Panc1 (cell line): ENCODE measurements at regions not wholly inside any gene's neighbourhood (a gene's known extent, or its start where the extent isn't known, plus 50 kb on each side); places are given as distances from the start of the nearest gene placed in this dataset.

Experiments used
- ATAC-seq: fragments of 200-7000 bp; cut with Tn5 transposase; 2 replicates; pipeline ENCODE4 v1.9.1; 2020; ENCODE audit warnings: mild to moderate bottlenecking, moderate library complexity
- BruUV-seq: library from RNA; stranded (reverse); fragments of 400-500 nt; replicated peaks from 2 replicates; lab custom pipeline; 2021; lab: Mats Ljungman, UMichigan
- CTCF ChIA-PET: fragments of 300-600 bp; sonication (Branson Sonifier 250); formaldehyde crosslinking; loops from one replicate; lab custom pipeline; 2022; ENCODE audit warnings: antibody characterized with exemption; lab: Charles Lee
- POLR2A ChIA-PET: fragments of 300-600 bp; sonication (Branson Sonifier 250); formaldehyde crosslinking; loops from one replicate; lab custom pipeline; 2022; ENCODE audit warnings: antibody characterized with exemption; lab: Charles Lee
- DNase-seq: peaks from one replicate; pipeline ENCODE4 v3.0.0-alpha.2; 2010; ENCODE audit warnings: low read depth, low spot score
- H3K27ac ChIP-seq: 2 replicates; pipeline ENCODE4 v1.5.1; 2011; ENCODE audit warnings: mild to moderate bottlenecking, low read length, inconsistent platforms
- H3K27me3 ChIP-seq: fragments of 200-500 bp; sonication (Bioruptor generic); 2 replicates; pipeline ENCODE4 v1.6.0; 2014; ENCODE audit warnings: low read length, inconsistent platforms; ENCODE audit not compliant: control insufficient read depth, insufficient read depth
- H3K36me3 ChIP-seq: fragments of 200-500 bp; sonication (Bioruptor generic); 2 replicates; pipeline ENCODE4 v1.5.1; 2014; ENCODE audit warnings: inconsistent platforms, mild to moderate bottlenecking, low read length, moderate library complexity; ENCODE audit not compliant: control insufficient read depth, insufficient read depth
- H3K4me1 ChIP-seq: 2 replicates; pipeline ENCODE4 v1.5.1; 2011; ENCODE audit warnings: inconsistent platforms, mild to moderate bottlenecking, low read length, moderate library complexity; ENCODE audit not compliant: control insufficient read depth, insufficient read depth
- H3K4me3 ChIP-seq, 2 experiments: 2 replicates each; pipeline ENCODE4 v1.5.1; 2011 to 2012; ENCODE audit warnings: low read depth in 2 of 2, low read length in 2 of 2, mild to moderate bottlenecking in 2 of 2, inconsistent platforms in 1 of 2, moderate library complexity in 1 of 2
- H3K9me3 ChIP-seq: fragments of 200-500 bp; sonication (Bioruptor generic); 2 replicates; pipeline ENCODE4 v1.5.1; 2014; ENCODE audit warnings: low read depth, mild to moderate bottlenecking, inconsistent platforms, low read length, moderate library complexity; ENCODE audit not compliant: control insufficient read depth, insufficient read depth
- CTCF ChIP-seq: fragments of 450-650 bp; IDR thresholded peaks from 2 replicates; pipeline ENCODE4 v1.5.1; 2017; ENCODE audit warnings: mild to moderate bottlenecking
- POLR2AphosphoS5 ChIP-seq: IDR thresholded peaks from 2 replicates; pipeline ENCODE4 v1.6.1; 2012; ENCODE audit warnings: mild to moderate bottlenecking, low read depth, low read length, moderate library complexity
- REST ChIP-seq, 2 experiments: IDR thresholded peaks; 2 replicates each; pipeline ENCODE4 v1.6.1; 2011 to 2012; ENCODE audit warnings: low read depth in 2 of 2, control low read depth in 1 of 2, low read length in 1 of 2, mild to moderate bottlenecking in 1 of 2, moderate library complexity in 1 of 2; ENCODE audit not compliant: insufficient read depth in 1 of 2
- SIN3A ChIP-seq: IDR thresholded peaks from 2 replicates; pipeline ENCODE4 v1.6.1; 2012; ENCODE audit warnings: low read depth, mild to moderate bottlenecking, low read length, moderate library complexity, borderline replicate concordance; ENCODE audit not compliant: insufficient read depth
- TCF7L2 ChIP-seq: IDR thresholded peaks from 2 replicates; pipeline ENCODE4 v1.6.1; 2011; ENCODE audit warnings: mild to moderate bottlenecking, low read depth, low read length, inconsistent platforms
- in situ Hi-C: cut with HindIII; loops from 2 replicates; pipeline ENCODE4 v1.10.0; 2016; ENCODE audit warnings: low sequenced_read_pairs, low pct_unique_long_range_greater_than_20kb
- intact Hi-C: fragments of 100-400 bp; cut with micrococcal nuclease; formaldehyde crosslinking; loops from one replicate; pipeline ENCODE4 v1.10.0; 2022; ENCODE audit not compliant: unreplicated experiment

- intact Hi-C loops: no loop called here
- BruUV-seq: no TSS peak
These were observed 231.1 kb upstream of the HS6ST1 start for GRCh38 chr2:128549646-128550260.

GRCh38 chr2:128550389-128550788, 231.7 kb upstream of the HS6ST1 start:
- intact Hi-C loops: no loop called here
- Histone ChIP-seq H3K4me1 (no peaks in the 10 kb centered on the region), H3K27ac (no peak overlapping the region), H3K27me3 (no peaks in the 10 kb centered on the region), H3K4me3 (no peak overlapping the region), H3K36me3 (no peaks in the 10 kb centered on the region), H3K9me3 (no peaks in the 10 kb centered on the region)
- ChIA-PET POLR2A (no interaction called here), CTCF (no interaction called here)
- TF ChIP-seq REST (IDR thresholded peaks at IDR 0.05; ENCODE audit: insufficient read depth in 1 of 2, low read depth in 2 of 2, low read length in 1 of 2): no peak
- no peak for TF ChIP-seq TCF7L2
- TF ChIP-seq CTCF: no peak
- no peak for TF ChIP-seq SIN3A
- TF ChIP-seq POLR2AphosphoS5: no peak
- in situ Hi-C loops: no loop called here
- no TSS peak for BruUV-seq
- DNase-seq (no peak), ATAC-seq (no peak)

More at GRCh38 chr2:128549646-128550260, 231.1 kb upstream of the HS6ST1 start:
- CTCF ChIA-PET: no interaction called here
- Histone ChIP-seq H3K36me3 (no peaks in the 10 kb centered on the region), H3K27ac (no peak overlapping the region), H3K27me3 (no peaks in the 10 kb centered on the region), H3K4me1 (no peaks in the 10 kb centered on the region), H3K9me3 (no peaks in the 10 kb centered on the region), H3K4me3 (no peak overlapping the region)
- POLR2A ChIA-PET: no interaction called here
- ATAC-seq: no peak
- in situ Hi-C loops: no loop called here
- TF ChIP-seq CTCF (no peak), SIN3A (no peak), TCF7L2 (no peak), REST (IDR thresholded peaks at IDR 0.05; ENCODE audit: insufficient read depth in 1 of 2, low read depth in 2 of 2, low read length in 1 of 2) (no peak), POLR2AphosphoS5 (no peak)
- no peak for DNase-seq
